IPS DF 19.7 (cell line): ENCODE measurements at regions not wholly inside any gene's neighbourhood (a gene's known extent, or its start where the extent isn't known, plus 50 kb on each side); places are given as distances from the start of the nearest gene placed in this dataset.
A peak's percentile ranks its signal among the peaks of the same experiment; 100 is the strongest.
"Not testable (repeated sequence)": the region's sequence is repeated elsewhere in the genome, so short reads cannot be mapped to it uniquely, and the experiment has no call there.

ENCODE experiments used
- DNase-seq: peaks from one replicate; pipeline ENCODE4 v3.0.0-alpha.2; 2013; ENCODE audit warnings: low read depth, low spot score

GRCh38 chr13:65946387-65946786 lies 1283.7 kb downstream of the PCDH9 start:
- no peak for DNase-seq

- no peak for DNase-seq
Observed at GRCh38 chr13:65943708-65944107, 1286.4 kb downstream of the PCDH9 start.

- DNase-seq = no peak
Observed at GRCh38 chr13:65943024-65943423, 1287.1 kb downstream of the PCDH9 start.

- no peak for DNase-seq
Observed at GRCh38 chr13:65940720-65941119, 1289.4 kb downstream of the PCDH9 start.

- no peak for DNase-seq
Observed at GRCh38 chr13:65937251-65937650, 1292.9 kb downstream of the PCDH9 start.

- DNase-seq = no peak
Observed at GRCh38 chr13:65936249-65936648, 1293.9 kb downstream of the PCDH9 start.

GRCh38 chr13:65932587-65933239 lies 1297.4 kb downstream of the PCDH9 start:
- no peak for DNase-seq

GRCh38 chr13:65932013-65932412 lies 1298.1 kb downstream of the PCDH9 start:
- no peak for DNase-seq

GRCh38 chr13:65929436-65929835 lies 1300.7 kb downstream of the PCDH9 start:
- DNase-seq = no peak

- DNase-seq = peak; percentile 50
Observed at GRCh38 chr13:65926750-65927171, 1303.4 kb downstream of the PCDH9 start.

- DNase-seq = not testable (repeated sequence)
Observed at GRCh38 chr13:65922846-65923245, 1307.3 kb downstream of the PCDH9 start.

- DNase-seq = no peak
Observed at GRCh38 chr13:65921933-65922332, 1308.2 kb downstream of the PCDH9 start.

GRCh38 chr13:65917731-65918130 lies 1312.4 kb downstream of the PCDH9 start:
- DNase-seq = no peak

GRCh38 chr13:65915195-65915594 lies 1314.9 kb downstream of the PCDH9 start:
- DNase-seq = no peak

GRCh38 chr13:65914716-65915115 lies 1315.4 kb downstream of the PCDH9 start:
- DNase-seq = no peak

- DNase-seq = no peak
Observed at GRCh38 chr13:65913173-65913572, 1317.0 kb downstream of the PCDH9 start.

- no peak for DNase-seq
Observed at GRCh38 chr13:65912516-65912915, 1317.6 kb downstream of the PCDH9 start.

- DNase-seq = no peak
Observed at GRCh38 chr13:65911546-65912193, 1318.5 kb downstream of the PCDH9 start.

GRCh38 chr13:65909501-65909900 lies 1320.6 kb downstream of the PCDH9 start:
- no peak for DNase-seq

- DNase-seq = no peak
Observed at GRCh38 chr13:65907666-65908525, 1322.2 kb downstream of the PCDH9 start.

- no peak for DNase-seq
Observed at GRCh38 chr13:65901723-65902122, 1328.4 kb downstream of the PCDH9 start.

- no peak for DNase-seq
Observed at GRCh38 chr13:65894049-65894448, 1336.1 kb downstream of the PCDH9 start.

GRCh38 chr13:65892859-65893258 lies 1337.3 kb downstream of the PCDH9 start:
- DNase-seq = no peak
